ENCODE measurements at regions not wholly inside any gene's neighbourhood (a gene's known extent, or its start where the extent isn't known, plus 50 kb on each side); places are given as distances from the start of the nearest gene placed in this dataset.

- FAIRE-seq: no peak
- no peak for TF ChIP-seq POLR2AphosphoS5 (IDR thresholded peaks at IDR 0.05; ENCODE audit: low read depth, low read length)
- no peak for TF ChIP-seq POLR2A (IDR thresholded peaks at IDR 0.05; ENCODE audit: low read depth, low read length)
- TF ChIP-seq TAF1 (IDR thresholded peaks at IDR 0.05; ENCODE audit: borderline replicate concordance, low read depth, low read length): no peak
Measured at GRCh38 chr3:18666655-18667054, 241.5 kb upstream of the SATB1 start.

DNA sequence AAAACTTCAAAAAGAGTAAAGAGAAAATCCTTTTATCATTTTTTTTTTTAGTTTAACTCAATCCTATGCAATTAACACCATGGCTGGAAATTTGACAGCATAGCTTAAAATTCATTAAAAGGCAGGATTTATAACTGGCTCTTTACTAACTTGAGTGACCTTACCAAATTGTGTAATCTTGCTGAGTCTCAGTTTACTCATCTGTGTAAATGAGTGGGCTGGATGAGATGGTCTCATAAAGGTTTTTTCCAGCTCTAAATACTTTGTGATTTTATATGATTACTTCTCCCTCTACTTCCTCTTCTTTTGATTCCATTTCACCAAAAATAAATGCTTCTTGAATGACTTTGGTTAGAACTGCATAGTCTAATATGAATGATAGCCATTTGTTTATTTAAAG, 234.9 kb upstream of the SATB1 start:
- no peak for DNase-seq (ENCODE audit: insufficient read length)
- FAIRE-seq: no peak
- no peak for TF ChIP-seq TAF1 (IDR thresholded peaks at IDR 0.05; ENCODE audit: borderline replicate concordance, low read depth, low read length)

More at GRCh38 chr3:18666655-18667054, 241.5 kb upstream of the SATB1 start:
- DNase-seq (ENCODE audit: insufficient read length): no peak

DNA sequence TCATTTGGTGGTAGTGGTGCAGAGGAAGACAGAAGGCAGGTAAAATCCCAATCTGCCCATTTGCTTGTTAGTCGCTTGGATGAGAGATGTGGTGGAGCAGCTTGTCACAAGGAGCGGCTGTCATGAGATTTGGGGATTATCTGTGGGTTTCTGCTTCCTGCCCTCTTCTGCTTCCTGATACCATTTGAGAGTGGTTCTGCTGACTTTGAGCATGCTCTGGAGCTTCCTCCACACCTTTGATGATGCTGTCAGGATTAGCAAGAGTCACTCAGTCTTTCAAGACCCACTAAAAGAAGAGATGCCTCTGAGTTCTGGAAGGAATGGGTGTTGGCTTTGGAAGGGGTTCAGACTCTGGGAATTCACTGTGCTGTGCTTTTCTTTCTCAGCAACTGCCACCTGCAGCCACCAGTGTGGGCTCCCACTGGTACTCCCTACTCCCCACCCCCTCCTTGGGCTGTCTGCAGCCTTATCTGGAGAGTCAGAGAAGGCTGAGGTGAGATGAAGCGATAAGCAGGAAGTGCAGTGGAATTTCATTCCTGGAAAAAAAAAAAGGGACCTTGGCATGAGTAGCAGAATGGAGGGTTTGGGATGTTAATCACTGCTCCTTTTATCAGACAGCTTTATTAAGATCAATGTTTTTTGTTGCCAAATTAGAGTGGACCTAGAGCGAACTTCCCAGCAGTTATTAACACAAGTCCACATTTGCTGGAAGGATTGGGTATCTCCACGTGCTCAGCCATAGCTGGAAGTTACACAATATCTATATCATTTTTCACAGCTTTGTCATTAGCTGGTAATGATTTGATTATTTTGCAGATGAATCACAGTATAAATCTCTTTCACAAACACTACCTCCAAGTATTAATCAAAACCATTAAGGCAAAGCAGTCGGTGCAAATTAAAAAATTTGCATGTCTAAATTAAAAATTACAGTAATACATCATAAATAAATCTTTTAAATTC, 233.0 kb upstream of the SATB1 start:
- TF ChIP-seq POLR2A (IDR thresholded peaks at IDR 0.05; ENCODE audit: low read depth, low read length) (no peak), POLR2AphosphoS5 (IDR thresholded peaks at IDR 0.05; ENCODE audit: low read depth, low read length) (no peak), TAF1 (IDR thresholded peaks at IDR 0.05; ENCODE audit: borderline replicate concordance, low read depth, low read length) (no peak)
- FAIRE-seq: no peak
- no peak for DNase-seq (ENCODE audit: insufficient read length)

GRCh38 chr3:18656866-18657265, 231.7 kb upstream of the SATB1 start:
- TF ChIP-seq POLR2A (IDR thresholded peaks at IDR 0.05; ENCODE audit: low read depth, low read length) (no peak), POLR2AphosphoS5 (IDR thresholded peaks at IDR 0.05; ENCODE audit: low read depth, low read length) (no peak), TAF1 (IDR thresholded peaks at IDR 0.05; ENCODE audit: borderline replicate concordance, low read depth, low read length) (no peak)
- DNase-seq (ENCODE audit: insufficient read length) (no peak), FAIRE-seq (no peak)

- no peak for TF ChIP-seq POLR2AphosphoS5 (IDR thresholded peaks at IDR 0.05; ENCODE audit: low read depth, low read length)
- TF ChIP-seq TAF1 (IDR thresholded peaks at IDR 0.05; ENCODE audit: borderline replicate concordance, low read depth, low read length): no peak
- no peak for TF ChIP-seq POLR2A (IDR thresholded peaks at IDR 0.05; ENCODE audit: low read depth, low read length)
- DNase-seq (ENCODE audit: insufficient read length): no peak
- FAIRE-seq: no peak
Measured at GRCh38 chr3:18656410-18656809, 231.3 kb upstream of the SATB1 start.

- DNase-seq (ENCODE audit: insufficient read length) (no peak), FAIRE-seq (no peak)
- TF ChIP-seq POLR2AphosphoS5 (IDR thresholded peaks at IDR 0.05; ENCODE audit: low read depth, low read length): no peak
- TF ChIP-seq TAF1 (IDR thresholded peaks at IDR 0.05; ENCODE audit: borderline replicate concordance, low read depth, low read length): no peak
- TF ChIP-seq POLR2A (IDR thresholded peaks at IDR 0.05; ENCODE audit: low read depth, low read length): no peak
Measured at GRCh38 chr3:18655827-18656226, 230.7 kb upstream of the SATB1 start.

DNA sequence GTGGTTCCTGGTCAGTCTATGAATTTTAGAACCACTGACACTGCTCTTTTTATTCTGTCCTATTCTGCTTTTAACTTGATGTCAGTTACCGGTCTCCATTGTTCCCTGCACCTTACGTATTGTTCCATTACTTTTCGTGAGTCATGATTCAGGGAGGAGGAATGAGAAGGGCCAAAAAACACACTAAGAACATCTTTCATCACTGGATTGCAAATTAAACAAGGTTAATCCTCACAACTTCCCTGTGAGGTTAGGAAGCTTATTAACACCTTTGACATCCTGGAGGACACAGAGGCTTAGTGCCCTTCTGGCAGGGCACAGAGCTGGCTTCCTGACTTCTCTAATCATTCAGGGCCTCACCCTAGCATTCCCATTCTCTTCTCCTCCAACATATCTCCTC, 227.6 kb upstream of the SATB1 start:
- TF ChIP-seq TAF1 (IDR thresholded peaks at IDR 0.05; ENCODE audit: borderline replicate concordance, low read depth, low read length): no peak
- TF ChIP-seq POLR2AphosphoS5 (IDR thresholded peaks at IDR 0.05; ENCODE audit: low read depth, low read length): no peak
- no peak for TF ChIP-seq POLR2A (IDR thresholded peaks at IDR 0.05; ENCODE audit: low read depth, low read length)
- no peak for FAIRE-seq
- no peak for DNase-seq (ENCODE audit: insufficient read length)

DNA sequence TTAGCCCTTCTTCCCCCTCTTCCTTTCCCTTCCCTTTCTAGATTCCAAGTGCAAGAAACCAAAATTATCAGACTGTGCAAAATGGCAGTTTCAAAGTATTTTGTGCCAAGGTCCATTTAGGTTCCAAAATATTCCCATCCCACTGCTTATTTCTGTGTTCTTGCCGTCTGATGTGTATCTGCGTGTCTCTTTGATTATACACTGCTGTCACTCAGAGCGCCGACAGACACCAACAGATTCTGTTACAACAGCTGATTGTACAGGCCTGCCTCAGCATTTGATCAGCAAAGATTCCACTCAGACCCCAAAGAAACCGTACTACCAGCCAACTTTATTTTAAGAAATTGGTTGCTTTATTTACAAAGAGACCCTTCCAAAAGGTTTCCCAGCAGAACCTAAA, 225.6 kb upstream of the SATB1 start:
- TF ChIP-seq POLR2AphosphoS5 (IDR thresholded peaks at IDR 0.05; ENCODE audit: low read depth, low read length): no peak
- TF ChIP-seq POLR2A (IDR thresholded peaks at IDR 0.05; ENCODE audit: low read depth, low read length): no peak
- TF ChIP-seq TAF1 (IDR thresholded peaks at IDR 0.05; ENCODE audit: borderline replicate concordance, low read depth, low read length): no peak
- FAIRE-seq: no peak
- no peak for DNase-seq (ENCODE audit: insufficient read length)

DNA sequence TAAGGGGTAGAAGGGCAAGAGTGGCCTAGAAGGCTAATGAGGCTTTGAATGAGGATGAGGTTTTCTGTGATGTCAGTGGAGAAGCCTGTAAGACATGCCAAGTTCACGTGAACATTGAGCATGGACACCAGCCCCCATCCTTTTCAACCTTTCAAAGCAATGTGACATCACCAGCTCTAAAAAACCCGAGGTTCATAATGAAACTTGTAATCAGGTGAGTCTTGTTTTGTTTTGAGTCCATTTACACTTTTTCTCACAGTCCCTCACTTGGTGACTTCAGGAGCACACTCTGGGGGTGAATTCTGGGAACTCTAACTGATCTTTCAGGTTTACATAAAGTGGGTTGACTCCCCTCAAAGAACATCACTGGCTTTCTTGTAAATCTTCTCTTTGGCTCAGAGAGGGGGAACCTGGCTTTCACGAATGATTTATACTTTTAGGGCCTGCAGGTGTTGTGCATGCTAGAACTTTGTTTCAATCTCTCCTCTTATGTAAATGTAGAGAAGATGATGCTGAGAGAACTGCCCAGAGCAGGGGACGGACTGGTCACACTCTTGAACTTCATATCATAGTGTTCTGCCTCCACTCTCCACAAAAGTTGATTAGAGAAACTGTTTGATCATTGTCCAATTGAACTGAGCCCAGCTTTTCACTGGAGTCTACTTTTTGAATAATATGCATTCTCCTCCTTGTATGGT, 224.7 kb upstream of the SATB1 start:
- no peak for DNase-seq (ENCODE audit: insufficient read length)
- FAIRE-seq: peak; percentile 89
- no peak for TF ChIP-seq TAF1 (IDR thresholded peaks at IDR 0.05; ENCODE audit: borderline replicate concordance, low read depth, low read length)
- TF ChIP-seq POLR2A (IDR thresholded peaks at IDR 0.05; ENCODE audit: low read depth, low read length): no peak
- TF ChIP-seq POLR2AphosphoS5 (IDR thresholded peaks at IDR 0.05; ENCODE audit: low read depth, low read length): no peak

- no peak for TF ChIP-seq POLR2AphosphoS5 (IDR thresholded peaks at IDR 0.05; ENCODE audit: low read depth, low read length)
- no peak for TF ChIP-seq TAF1 (IDR thresholded peaks at IDR 0.05; ENCODE audit: borderline replicate concordance, low read depth, low read length)
- TF ChIP-seq POLR2A (IDR thresholded peaks at IDR 0.05; ENCODE audit: low read depth, low read length): no peak
- no peak for DNase-seq (ENCODE audit: insufficient read length)
- FAIRE-seq: no peak
Measured at GRCh38 chr3:18648868-18649462, 223.8 kb upstream of the SATB1 start.

- FAIRE-seq (no peak), DNase-seq (ENCODE audit: insufficient read length) (no peak)
- TF ChIP-seq POLR2A (IDR thresholded peaks at IDR 0.05; ENCODE audit: low read depth, low read length) (no peak), TAF1 (IDR thresholded peaks at IDR 0.05; ENCODE audit: borderline replicate concordance, low read depth, low read length) (no peak), POLR2AphosphoS5 (IDR thresholded peaks at IDR 0.05; ENCODE audit: low read depth, low read length) (no peak)
Measured at GRCh38 chr3:18648159-18648558, 223.0 kb upstream of the SATB1 start.

Data from GM12892 (cell line).